K562 (cell line): ENCODE measurements at regions not wholly inside any gene's neighbourhood (a gene's known extent, or its start where the extent isn't known, plus 50 kb on each side); places are given as distances from the start of the nearest gene placed in this dataset.

Experiments
- ATAC-seq: fragments of 200-7000 bp; cut with Tn5 transposase; 3 replicates; pipeline ENCODE4 v1.9.1; 2020; ENCODE audit warnings: moderate library complexity
- BruUV-seq: library from RNA; stranded (reverse); fragments of 400-500 nt; replicated peaks from 2 replicates; lab custom pipeline; 2021; lab: Mats Ljungman, UMichigan
- CTCF ChIA-PET: fragments of 300-600 bp; formaldehyde crosslinking; extraction: SDS; loops from one replicate; lab custom pipeline; 2021; ENCODE audit warnings: low intra/inter-chr PET ratio; lab: Yijun Ruan, JAX
- POLR2A ChIA-PET: fragments of 300-600, 350-650 bp; sonication (Branson Sonifier 250); formaldehyde crosslinking; extraction: SDS; loops from one replicate; lab custom pipeline; 2021; ENCODE audit warnings: antibody characterized with exemption, inconsistent platforms; lab: Yijun Ruan, JAX
- DNase-seq, 4 experiments: peaks; one replicate each; pipeline versions ENCODE4 v3.0.0 to v3.0.0-alpha.2; 2011 to 2018; ENCODE audit warnings: low spot score in 3 of 4, mixed read lengths in 3 of 4; ENCODE audit errors: extremely low read depth in 1 of 4
- FAIRE-seq: peaks from 2 replicates; lab custom pipeline; 2011; peaks lifted over from hg19 to GRCh38; lab: Jason Lieb, UNC
- H2AFZ ChIP-seq: 2 replicates; pipeline ENCODE4 v1.6.0; 2011; ENCODE audit warnings: low read depth, low read length, control low read depth, inconsistent platforms
- H3K27ac ChIP-seq: fragments of 200-600 bp; 3 replicates; pipeline ENCODE4 v1.8.0; 2011; ENCODE audit warnings: low read depth, mild to moderate bottlenecking, control low read depth, inconsistent platforms, low read length, moderate library complexity, mixed read lengths; ENCODE audit errors: extremely low read depth
- H3K27me3 ChIP-seq, 2 experiments: fragments of 300-600 bp in 1 of 2; 2 replicates in 1 of 2; 3 replicates in 1 of 2; pipeline versions ENCODE4 v1.6.0 to v1.8.0; 2011; ENCODE audit warnings: inconsistent platforms in 2 of 2, low read length in 2 of 2, mild to moderate bottlenecking in 1 of 2, mixed read lengths in 1 of 2, moderate library complexity in 1 of 2; ENCODE audit not compliant: control insufficient read depth in 2 of 2, insufficient read depth in 2 of 2
- H3K36me3 ChIP-seq: fragments of 300-600 bp; 3 replicates; pipeline ENCODE4 v1.8.0; 2011; ENCODE audit warnings: mild to moderate bottlenecking, low read length, inconsistent platforms; ENCODE audit not compliant: control insufficient read depth, insufficient read depth
- H3K4me1 ChIP-seq, 2 experiments: fragments of 200-600 bp in 1 of 2; replicated peaks in 1 of 2; 2 replicates in 1 of 2; 3 replicates in 1 of 2; pipeline versions ENCODE4 v1.5.1 to v1.8.0; 2011; ENCODE audit warnings: inconsistent platforms in 2 of 2, low read length in 2 of 2, mild to moderate bottlenecking in 1 of 2, mixed read lengths in 1 of 2, moderate library complexity in 1 of 2; ENCODE audit not compliant: control insufficient read depth in 2 of 2, insufficient read depth in 2 of 2
- H3K4me2 ChIP-seq: 2 replicates; pipeline ENCODE4 v1.6.1; 2011; ENCODE audit warnings: low read length, control low read depth, inconsistent platforms, mixed read lengths; ENCODE audit not compliant: insufficient read depth
- H3K4me3 ChIP-seq: fragments of 200-600 bp; sonication (generic), shearing (Covaris generic); 2 replicates; pipeline ENCODE4 v1.5.1; 2016; ENCODE audit warnings: control low read depth, inconsistent platforms
- H3K79me2 ChIP-seq: fragments of 200-600 bp; 3 replicates; pipeline ENCODE4 v1.8.0; 2011; ENCODE audit warnings: low read length, inconsistent platforms; ENCODE audit not compliant: control insufficient read depth, insufficient read depth
- H3K9ac ChIP-seq, 2 experiments: 2 replicates each; pipeline versions ENCODE4 v1.6.0 to v1.6.1; 2011; ENCODE audit warnings: low read depth in 2 of 2, low read length in 2 of 2, control low read depth in 1 of 2, inconsistent platforms in 1 of 2, mild to moderate bottlenecking in 1 of 2, mixed read lengths in 1 of 2; ENCODE audit not compliant: insufficient read depth in 1 of 2
- H3K9me1 ChIP-seq: one replicate; pipeline ENCODE4 v1.6.0; 2011; ENCODE audit warnings: inconsistent platforms, mild to moderate bottlenecking, low read length, moderate library complexity; ENCODE audit not compliant: control insufficient read depth, insufficient read depth
- H3K9me3 ChIP-seq: replicated peaks from 2 replicates; pipeline ENCODE4 v1.5.1; 2011; ENCODE audit warnings: low read depth, low read length, inconsistent platforms; ENCODE audit not compliant: control insufficient read depth, insufficient read depth
- H4K20me1 ChIP-seq: replicated peaks from 2 replicates; pipeline ENCODE4 v1.6.1; 2011; ENCODE audit warnings: low read length, inconsistent platforms, mixed read lengths; ENCODE audit not compliant: control insufficient read depth, insufficient read depth
- ARID3B ChIP-seq: fragments of 250-450 bp; sonication (Bioruptor Pico); IDR thresholded peaks from 2 replicates; pipeline ENCODE4 v1.4.0; 2020; ENCODE audit warnings: borderline replicate concordance
- BHLHE40 ChIP-seq: IDR thresholded peaks from 2 replicates; pipeline ENCODE4 v1.6.1; 2011; ENCODE audit warnings: low read length, improper control_type of control experiment
- FOXJ2 ChIP-seq: fragments of 200-800 bp; sonication (Bioruptor generic); IDR thresholded peaks from 2 replicates; pipeline ENCODE4 v1.6.1; 2016; ENCODE audit warnings: missing genetic modification characterization, missing compliant biosample characterization
- GABPB1 ChIP-seq: sonication (generic); formaldehyde crosslinking; IDR thresholded peaks from 2 replicates; pipeline ENCODE4 v1.8.0; 2022; ENCODE audit warnings: mild to moderate bottlenecking, missing genetic modification reagents
- HLTF ChIP-seq: fragments of 450-650 bp; IDR thresholded peaks from 2 replicates; pipeline ENCODE4 v1.6.1; 2016
- HMG20B ChIP-seq: fragments of 250-450 bp; sonication (Bioruptor Pico); IDR thresholded peaks from 2 replicates; pipeline ENCODE4 v1.5.0; 2021; ENCODE audit warnings: mild to moderate bottlenecking
- MEIS2 ChIP-seq: fragments of 450-650 bp; IDR thresholded peaks from 2 replicates; pipeline ENCODE4 v1.6.1; 2014; ENCODE audit warnings: mild to moderate bottlenecking; ENCODE audit not compliant: partially characterized antibody
- NFATC3 ChIP-seq: fragments of 450-650 bp; IDR thresholded peaks from 2 replicates; pipeline ENCODE4 v1.6.1; 2017; ENCODE audit warnings: mild to moderate bottlenecking
- POLR2B ChIP-seq: fragments of 450-650 bp; IDR thresholded peaks from 2 replicates; pipeline ENCODE4 v1.6.1; 2018; ENCODE audit warnings: low read depth; ENCODE audit not compliant: partially characterized antibody
- POLR3A ChIP-seq: IDR thresholded peaks from 2 replicates; pipeline ENCODE4 v1.6.1; 2011; ENCODE audit warnings: borderline replicate concordance, mild to moderate bottlenecking, moderate library complexity; ENCODE audit not compliant: insufficient read length, insufficient read depth; ENCODE audit errors: extremely low read depth
- RFX5 ChIP-seq: IDR thresholded peaks from 2 replicates; pipeline ENCODE4 v1.6.1; 2011; ENCODE audit warnings: low read depth, mild to moderate bottlenecking, improper control_type of control experiment, low read length
- SAP30 ChIP-seq: fragments of 200-600 bp; sonication (generic); IDR thresholded peaks from 2 replicates; pipeline ENCODE4 v1.6.1; 2012; ENCODE audit warnings: borderline replicate concordance, low read depth, mild to moderate bottlenecking, moderate library complexity, low read length, control low read depth, inconsistent platforms; ENCODE audit not compliant: insufficient read depth, poor library complexity, severe bottlenecking
- SUPT5H ChIP-seq: fragments of 450-650 bp; IDR thresholded peaks from 2 replicates; pipeline ENCODE4 v1.6.1; 2016
- ZBTB17 ChIP-seq: fragments of 450-650 bp; formaldehyde crosslinking; IDR thresholded peaks from 2 replicates; pipeline ENCODE4 v1.4.0; 2020; ENCODE audit warnings: mild to moderate bottlenecking
- ZNF165 ChIP-seq: fragments of 250-450 bp; sonication (Bioruptor Pico); IDR thresholded peaks from 2 replicates; pipeline ENCODE4 v1.4.0; 2020; ENCODE audit warnings: borderline replicate concordance
- ZNF239 ChIP-seq: fragments of 250-450 bp; sonication (Bioruptor Pico); IDR thresholded peaks from 2 replicates; pipeline ENCODE4 v1.4.0; 2020; ENCODE audit warnings: mild to moderate bottlenecking
- ZNF696 ChIP-seq: fragments of 250-450 bp; sonication (Bioruptor Pico); conservative IDR thresholded peaks from 2 replicates; pipeline ENCODE4 v1.4.0; 2020; ENCODE audit warnings: mild to moderate bottlenecking, moderate library complexity
- WGBS: fragments of 100-300 bp; shearing (Covaris generic); methylation state at CpG from one replicate; pipeline ENCODE4 v1.1.6; 2016; ENCODE audit warnings: low coverage, mixed read lengths; ENCODE audit not compliant: insufficient coverage; ENCODE audit errors: missing lambda C conversion rate; 5-methylcytosine and 5-hydroxymethylcytosine counted together
- in situ Hi-C: fragments of 300-500 bp; cut with MboI; formaldehyde crosslinking; loops from 4 replicates; pipeline ENCODE4 v1.15.0; 2018; ENCODE audit warnings: inconsistent platforms, mixed read lengths
- intact Hi-C: fragments of 100-400 bp; cut with micrococcal nuclease; formaldehyde crosslinking; loops from 2 replicates; pipeline ENCODE4 v1.14.2; 2022

GRCh38 chr4:27568236-27568951 is 707.8 kb downstream of the STIM2 start (continued):
- no peak for TF ChIP-seq ARID3B (CRISPR knock-in tag)
- TF ChIP-seq MEIS2: no peak

- no peaks in the 10 kb centered on the region for H3K9me1 ChIP-seq
- in situ Hi-C loops: no loop called here
- no TSS peak for BruUV-seq
- H3K4me1 ChIP-seq: no peaks in the 10 kb centered on the region
- H3K27me3 ChIP-seq: no peaks in the 10 kb centered on the region
- H4K20me1 ChIP-seq: no peaks in the 10 kb centered on the region
- H3K4me2 ChIP-seq: no peak overlapping the region
- intact Hi-C loops: no loop called here
- H3K9ac ChIP-seq: no peak overlapping the region
- ChIA-PET POLR2A (no interaction called here), CTCF (no interaction called here)
- H3K79me2 ChIP-seq: no peaks in the 10 kb centered on the region
- H3K36me3 ChIP-seq: no peaks in the 10 kb centered on the region
- ATAC-seq: no peak
- FAIRE-seq: no peak
- no peak for DNase-seq
- no peak overlapping the region for H3K4me3 ChIP-seq
- no peaks in the 10 kb centered on the region for H3K9me3 ChIP-seq
- no peak overlapping the region for H3K27ac ChIP-seq
- no peak overlapping the region for H2AFZ ChIP-seq
- 8% methylated on average over 2 of the region's 2 CpGs for WGBS
- TF ChIP-seq ZNF165 (CRISPR knock-in tag) (no peak), RFX5 (no peak), SAP30 (no peak), POLR2B (no peak), ZNF696 (no peak), HMG20B (CRISPR knock-in tag) (no peak), BHLHE40 (no peak), NFATC3 (no peak), SUPT5H (no peak), ZBTB17 (no peak), FOXJ2 (no peak), HLTF (no peak), GABPB1 (CRISPR knock-in tag) (no peak), POLR3A (no peak), ZNF239 (no peak)
Measured at GRCh38 chr4:27568952-27569319, 708.3 kb downstream of the STIM2 start.
